KMS-11 (cell line): ENCODE measurements at regions not wholly inside any gene's neighbourhood (a gene's known extent, or its start where the extent isn't known, plus 50 kb on each side); places are given as distances from the start of the nearest gene placed in this dataset.

Source experiments
- H2AFZ ChIP-seq: fragments of 200-600 bp; sonication (generic); 2 replicates; pipeline ENCODE4 v1.6.1; 2016; ENCODE audit warnings: antibody characterized with exemption, mixed run types, low read depth
- H3K27ac ChIP-seq: fragments of 200-600 bp; sonication (generic); 2 replicates; pipeline ENCODE4 v1.6.1; 2016; ENCODE audit warnings: mild to moderate bottlenecking, mixed run types
- H3K27me3 ChIP-seq: fragments of 200-600 bp; sonication (generic); 2 replicates; pipeline ENCODE4 v1.6.1; 2017; ENCODE audit warnings: mild to moderate bottlenecking, low read depth, mixed run types, moderate library complexity; ENCODE audit not compliant: insufficient read depth
- H3K36me3 ChIP-seq: fragments of 200-600 bp; sonication (generic); 2 replicates; pipeline ENCODE4 v1.6.1; 2017; ENCODE audit warnings: mild to moderate bottlenecking, mixed run types; ENCODE audit not compliant: insufficient read depth
- H3K4me1 ChIP-seq: fragments of 200-600 bp; sonication (generic); 2 replicates; pipeline ENCODE4 v1.6.1; 2016; ENCODE audit warnings: mild to moderate bottlenecking, low read depth, mixed run types; ENCODE audit not compliant: poor library complexity, severe bottlenecking
- H3K4me2 ChIP-seq: fragments of 200-600 bp; sonication (generic); 2 replicates; pipeline ENCODE4 v1.7.0; 2016; ENCODE audit warnings: mild to moderate bottlenecking, mixed run types
- H3K4me3 ChIP-seq: fragments of 200-600 bp; sonication (generic); IDR thresholded peaks from 2 replicates; pipeline ENCODE4 v1.6.1; 2017; ENCODE audit warnings: low read depth, low read length, mixed read lengths; ENCODE audit not compliant: insufficient read depth
- H3K79me2 ChIP-seq: fragments of 200-600 bp; sonication (generic); 2 replicates; pipeline ENCODE4 v1.6.1; 2016; ENCODE audit warnings: low read depth, mixed run types; ENCODE audit not compliant: insufficient read depth
- H3K9ac ChIP-seq: fragments of 200-600 bp; sonication (generic); 2 replicates; pipeline ENCODE4 v1.6.1; 2016; ENCODE audit warnings: mild to moderate bottlenecking, mixed run types
- H4K20me1 ChIP-seq: fragments of 200-600 bp; sonication (generic); 2 replicates; pipeline ENCODE4 v1.6.1; 2016; ENCODE audit warnings: mild to moderate bottlenecking, mixed run types; ENCODE audit not compliant: insufficient read depth
- CTCF ChIP-seq: fragments of 200-600 bp; sonication (generic); conservative IDR thresholded peaks from 2 replicates; pipeline ENCODE4 v1.6.1; 2017; ENCODE audit warnings: low read depth, mild to moderate bottlenecking, antibody characterized with exemption, low read length, moderate library complexity, mixed read lengths

DNA sequence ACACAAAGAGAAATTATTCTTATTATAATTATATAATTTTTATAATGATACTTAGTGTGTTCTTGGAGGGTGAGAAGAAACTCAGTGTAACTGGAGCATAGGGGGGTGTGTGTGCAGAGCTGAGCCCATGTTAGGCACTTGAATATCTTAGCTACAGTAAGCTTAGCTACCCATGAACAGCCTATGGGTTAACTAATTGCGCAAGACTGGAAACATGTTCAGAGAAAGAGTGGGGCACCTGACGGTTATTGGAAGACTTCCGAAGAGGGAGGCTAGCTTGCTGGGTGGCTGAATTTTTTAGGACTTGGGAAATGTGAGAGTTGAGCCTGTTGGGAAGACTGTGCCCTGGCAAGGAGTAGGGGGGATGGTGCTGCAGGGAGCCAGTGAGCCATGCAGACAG, 229.2 kb downstream of the SLC4A3 start:
- H3K9ac ChIP-seq = no peak overlapping the region
- no peaks in the 10 kb centered on the region for H4K20me1 ChIP-seq
- no peaks in the 10 kb centered on the region for H3K4me1 ChIP-seq
- no peaks in the 10 kb centered on the region for H3K79me2 ChIP-seq
- H3K4me2 ChIP-seq = no peak overlapping the region
- H2AFZ ChIP-seq = no peak overlapping the region
- TF ChIP-seq CTCF = no peak
- no peaks in the 10 kb centered on the region for H3K36me3 ChIP-seq
- no peaks in the 10 kb centered on the region for H3K27me3 ChIP-seq
- H3K4me3 ChIP-seq = no peak overlapping the region
- H3K27ac ChIP-seq = no peak overlapping the region

- no peaks in the 10 kb centered on the region for H3K27me3 ChIP-seq
- no peak for TF ChIP-seq CTCF
Observed at GRCh38 chr2:219857751-219858150, 230.3 kb downstream of the SLC4A3 start.

DNA sequence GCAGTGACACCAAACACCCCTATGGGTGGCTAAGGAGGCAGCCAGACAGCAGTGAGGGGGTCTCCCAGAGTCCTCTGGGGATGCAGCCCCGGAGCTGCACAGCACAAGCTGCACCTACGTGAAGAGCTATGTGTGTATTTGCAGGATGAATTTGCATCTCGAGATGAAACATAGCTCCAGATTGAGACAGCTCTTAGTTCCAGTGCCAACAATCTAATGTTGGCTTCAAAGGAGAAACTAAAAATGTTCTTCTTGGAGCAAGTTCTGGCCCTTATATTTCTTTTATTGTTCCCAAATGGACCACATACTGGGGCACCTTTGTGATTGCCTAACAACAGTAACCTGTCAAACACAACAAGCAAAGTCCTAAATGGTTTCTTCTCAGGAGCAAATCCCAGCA, 233.9 kb downstream of the SLC4A3 start:
- no peak overlapping the region for H3K9ac ChIP-seq
- H3K4me1 ChIP-seq = no peaks in the 10 kb centered on the region
- no peak overlapping the region for H2AFZ ChIP-seq
- no peaks in the 10 kb centered on the region for H4K20me1 ChIP-seq
- no peak overlapping the region for H3K27ac ChIP-seq
- no peaks in the 10 kb centered on the region for H3K36me3 ChIP-seq
- H3K79me2 ChIP-seq = no peaks in the 10 kb centered on the region
- TF ChIP-seq CTCF = no peak
- H3K4me2 ChIP-seq = no peak overlapping the region
- no peaks in the 10 kb centered on the region for H3K27me3 ChIP-seq
- no peak overlapping the region for H3K4me3 ChIP-seq

More at GRCh38 chr2:219857751-219858150, 230.3 kb downstream of the SLC4A3 start:
- no peak overlapping the region for H2AFZ ChIP-seq
- no peak overlapping the region for H3K4me2 ChIP-seq
- H3K27ac ChIP-seq = no peak overlapping the region
- no peak overlapping the region for H3K4me3 ChIP-seq
- H3K4me1 ChIP-seq = no peaks in the 10 kb centered on the region
- H4K20me1 ChIP-seq = no peaks in the 10 kb centered on the region
- no peaks in the 10 kb centered on the region for H3K79me2 ChIP-seq
- no peaks in the 10 kb centered on the region for H3K36me3 ChIP-seq
- no peak overlapping the region for H3K9ac ChIP-seq

DNA sequence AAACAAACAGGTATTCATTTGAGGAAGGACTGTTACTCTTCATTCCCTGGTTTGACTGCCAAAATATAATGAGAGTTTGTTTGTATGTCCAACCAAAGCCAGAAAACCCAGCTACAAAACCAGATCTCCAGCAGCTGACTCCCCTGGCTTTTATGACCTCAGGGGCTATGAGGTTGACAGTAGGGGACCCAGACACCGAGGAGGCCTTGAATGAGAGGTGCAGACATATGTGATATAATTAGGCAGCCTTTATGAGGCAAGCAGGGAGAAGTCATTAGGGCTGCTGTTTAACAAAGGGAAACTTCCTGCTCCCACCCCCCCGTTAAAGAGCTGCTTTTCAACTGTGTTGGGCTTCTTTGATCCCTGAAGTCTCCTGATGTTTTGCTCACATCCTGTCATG, 236.7 kb downstream of the SLC4A3 start:
- no peaks in the 10 kb centered on the region for H3K4me1 ChIP-seq
- H3K4me2 ChIP-seq = no peak overlapping the region
- no peaks in the 10 kb centered on the region for H3K27me3 ChIP-seq
- no peak overlapping the region for H3K9ac ChIP-seq
- no peak for TF ChIP-seq CTCF
- no peak overlapping the region for H3K4me3 ChIP-seq
- H3K27ac ChIP-seq = no peak overlapping the region
- no peaks in the 10 kb centered on the region for H3K79me2 ChIP-seq
- no peaks in the 10 kb centered on the region for H3K36me3 ChIP-seq
- no peaks in the 10 kb centered on the region for H4K20me1 ChIP-seq
- no peak overlapping the region for H2AFZ ChIP-seq

GRCh38 chr2:219868635-219869034, 241.2 kb downstream of the SLC4A3 start:
- H3K27me3 ChIP-seq = no peaks in the 10 kb centered on the region
- H3K4me1 ChIP-seq = no peaks in the 10 kb centered on the region
- no peaks in the 10 kb centered on the region for H3K36me3 ChIP-seq
- no peak for TF ChIP-seq CTCF
- H3K9ac ChIP-seq = no peak overlapping the region
- H4K20me1 ChIP-seq = no peaks in the 10 kb centered on the region
- H3K4me3 ChIP-seq = no peak overlapping the region
- H3K4me2 ChIP-seq = no peak overlapping the region
- no peaks in the 10 kb centered on the region for H3K79me2 ChIP-seq
- H3K27ac ChIP-seq = no peak overlapping the region
- H2AFZ ChIP-seq = no peak overlapping the region
